ENCODE measurements at regions not wholly inside any gene's neighbourhood (a gene's known extent, or its start where the extent isn't known, plus 50 kb on each side); places are given as distances from the start of the nearest gene placed in this dataset.

DNA sequence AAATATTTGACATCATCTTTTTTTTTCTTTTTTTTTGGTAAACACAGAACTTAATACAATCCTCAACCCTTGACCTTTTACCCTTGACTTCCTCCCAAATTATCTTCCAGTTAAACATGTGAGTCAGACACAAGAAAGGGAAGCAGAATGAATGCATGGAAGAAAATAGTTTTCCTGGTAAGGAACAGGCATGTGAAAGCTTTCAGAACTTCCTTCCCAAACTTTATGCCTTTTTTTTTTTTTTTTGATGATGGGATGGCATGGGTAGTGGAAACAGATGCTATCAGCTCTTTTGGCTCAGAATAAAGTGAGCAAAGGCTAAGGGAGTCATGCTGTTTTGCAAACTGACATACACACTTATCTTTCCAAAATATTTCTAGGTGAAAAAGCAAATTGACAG lies 1079.1 kb downstream of the TTLL7 start:
- TF ChIP-seq POLR2A (IDR thresholded peaks at IDR 0.05) (no peak), EP300 (IDR thresholded peaks at IDR 0.05) (no peak)
- TF ChIP-seq, protein P1, sequence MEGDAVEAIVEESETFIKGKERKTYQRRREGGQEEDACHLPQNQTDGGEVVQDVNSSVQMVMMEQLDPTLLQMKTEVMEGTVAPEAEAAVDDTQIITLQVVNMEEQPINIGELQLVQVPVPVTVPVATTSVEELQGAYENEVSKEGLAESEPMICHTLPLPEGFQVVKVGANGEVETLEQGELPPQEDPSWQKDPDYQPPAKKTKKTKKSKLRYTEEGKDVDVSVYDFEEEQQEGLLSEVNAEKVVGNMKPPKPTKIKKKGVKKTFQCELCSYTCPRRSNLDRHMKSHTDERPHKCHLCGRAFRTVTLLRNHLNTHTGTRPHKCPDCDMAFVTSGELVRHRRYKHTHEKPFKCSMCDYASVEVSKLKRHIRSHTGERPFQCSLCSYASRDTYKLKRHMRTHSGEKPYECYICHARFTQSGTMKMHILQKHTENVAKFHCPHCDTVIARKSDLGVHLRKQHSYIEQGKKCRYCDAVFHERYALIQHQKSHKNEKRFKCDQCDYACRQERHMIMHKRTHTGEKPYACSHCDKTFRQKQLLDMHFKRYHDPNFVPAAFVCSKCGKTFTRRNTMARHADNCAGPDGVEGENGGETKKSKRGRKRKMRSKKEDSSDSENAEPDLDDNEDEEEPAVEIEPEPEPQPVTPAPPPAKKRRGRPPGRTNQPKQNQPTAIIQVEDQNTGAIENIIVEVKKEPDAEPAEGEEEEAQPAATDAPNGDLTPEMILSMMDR (IDR thresholded peaks at IDR 0.05): no peak
